GM19467 (cell line): ENCODE measurements at regions not wholly inside any gene's neighbourhood (a gene's known extent, or its start where the extent isn't known, plus 50 kb on each side); places are given as distances from the start of the nearest gene placed in this dataset.
A peak's percentile ranks its signal among the peaks of the same experiment; 100 is the strongest.

Source experiments
- ATAC-seq: cut with Tn5 transposase; IDR thresholded peaks from one replicate; pipeline ENCODE4 v1.9.1; 2021; ENCODE audit warnings: mild to moderate bottlenecking, moderate library complexity; ENCODE audit not compliant: unreplicated experiment

- ATAC-seq = no peak
These were observed 99.4 kb upstream of the BCL11A start for GRCh38 chr2:60652832-60653340.

GRCh38 chr2:60657673-60658072, 98.4 kb upstream of the PAPOLG start:
- ATAC-seq = no peak

- ATAC-seq = no peak
These were observed 97.0 kb upstream of the PAPOLG start for GRCh38 chr2:60659026-60659425.

GRCh38 chr2:60661073-60661738, 94.9 kb upstream of the PAPOLG start:
- ATAC-seq = no peak

GRCh38 chr2:60662781-60663180, 93.3 kb upstream of the PAPOLG start:
- ATAC-seq = no peak

- ATAC-seq = no peak
These were observed 84.1 kb upstream of the PAPOLG start for GRCh38 chr2:60671966-60672365.

- ATAC-seq = peak; percentile 98
These were observed 81.4 kb upstream of the PAPOLG start for GRCh38 chr2:60674524-60675165.

GRCh38 chr2:60675301-60675700, 80.8 kb upstream of the PAPOLG start:
- ATAC-seq = no peak

GRCh38 chr2:60676706-60677330, 79.2 kb upstream of the PAPOLG start:
- no peak for ATAC-seq

- no peak for ATAC-seq
These were observed 78.7 kb upstream of the PAPOLG start for GRCh38 chr2:60677356-60677755.

- no peak for ATAC-seq
These were observed 77.5 kb upstream of the PAPOLG start for GRCh38 chr2:60678551-60678950.

GRCh38 chr2:60679036-60679780, 76.9 kb upstream of the PAPOLG start:
- ATAC-seq = no peak

GRCh38 chr2:60693551-60693950, 62.5 kb upstream of the PAPOLG start:
- ATAC-seq = no peak

- ATAC-seq = no peak
These were observed 60.3 kb upstream of the PAPOLG start for GRCh38 chr2:60695793-60696192.

- ATAC-seq = no peak
These were observed 56.5 kb upstream of the PAPOLG start for GRCh38 chr2:60699617-60700016.

GRCh38 chr2:60706021-60706420, 50.0 kb upstream of the PAPOLG start:
- ATAC-seq = no peak
